GM12878 (cell line): ENCODE measurements at regions not wholly inside any gene's neighbourhood (a gene's known extent, or its start where the extent isn't known, plus 50 kb on each side); places are given as distances from the start of the nearest gene placed in this dataset.

Experiments
- ATF7 ChIP-seq: fragments of 450-650 bp; IDR thresholded peaks from 2 replicates; pipeline ENCODE4 v1.6.1; 2016; ENCODE audit warnings: low read depth, mild to moderate bottlenecking
- BHLHE40 ChIP-seq, 2 experiments: fragments of 450-650 bp in 1 of 2; IDR thresholded peaks; 2 replicates each; pipeline ENCODE4 v1.6.1; 2011 to 2017; ENCODE audit warnings: low read depth in 2 of 2, borderline replicate concordance in 1 of 2, improper control_type of control experiment in 1 of 2, low read length in 1 of 2, mild to moderate bottlenecking in 1 of 2
- CEBPB ChIP-seq, 2 experiments: fragments of 150-350 bp in 1 of 2; IDR thresholded peaks; 2 replicates each; pipeline ENCODE4 v1.6.1; 2012 to 2014; ENCODE audit warnings: low read depth in 2 of 2, low read length in 2 of 2, borderline replicate concordance in 1 of 2, inconsistent platforms in 1 of 2
- DPF2 ChIP-seq: fragments of 450-650 bp; IDR thresholded peaks from 2 replicates; pipeline ENCODE4 v1.6.1; 2017; ENCODE audit warnings: mild to moderate bottlenecking
- EZH2 ChIP-seq: IDR thresholded peaks from 2 replicates; pipeline ENCODE4 v1.6.1; 2012; ENCODE audit warnings: low read depth, mild to moderate bottlenecking, control low read depth, inconsistent platforms, low read length, borderline replicate concordance; ENCODE audit not compliant: control insufficient read depth
- IRF4 ChIP-seq: IDR thresholded peaks from 2 replicates; pipeline ENCODE4 v1.6.1; 2011; ENCODE audit warnings: low read depth, low read length
- JUND ChIP-seq: IDR thresholded peaks from 2 replicates; pipeline ENCODE4 v1.6.1; 2012; ENCODE audit warnings: low read depth, mild to moderate bottlenecking, low read length, improper control_type of control experiment, moderate library complexity
- KLF5 ChIP-seq: fragments of 450-650 bp; IDR thresholded peaks from 2 replicates; pipeline ENCODE4 v1.6.1; 2014; ENCODE audit warnings: mild to moderate bottlenecking; ENCODE audit not compliant: partially characterized antibody
- MXI1 ChIP-seq: fragments of 150-350 bp; IDR thresholded peaks from 2 replicates; pipeline ENCODE4 v1.6.1; 2011; ENCODE audit warnings: low read depth, mild to moderate bottlenecking, inconsistent platforms, low read length, improper control_type of control experiment
- NR2F1 ChIP-seq: fragments of 450-650 bp; conservative IDR thresholded peaks from 2 replicates; pipeline ENCODE4 v1.6.1; 2017; ENCODE audit warnings: mild to moderate bottlenecking
- NRF1 ChIP-seq: conservative IDR thresholded peaks from 2 replicates; pipeline ENCODE4 v1.6.1; 2011; ENCODE audit warnings: mild to moderate bottlenecking, low read depth, low read length, improper control_type of control experiment
- PML ChIP-seq: IDR thresholded peaks from 2 replicates; pipeline ENCODE4 v1.6.1; 2012; ENCODE audit warnings: low read length, inconsistent platforms
- SMARCA5 ChIP-seq: fragments of 450-650 bp; IDR thresholded peaks from 2 replicates; pipeline ENCODE4 v1.6.1; 2017; ENCODE audit warnings: mild to moderate bottlenecking
- TCF7 ChIP-seq: IDR thresholded peaks from 2 replicates; pipeline ENCODE4 v1.6.1; 2014; ENCODE audit warnings: antibody characterized with exemption, borderline replicate concordance
- ZSCAN29 ChIP-seq: fragments of 450-650 bp; IDR thresholded peaks from 2 replicates; pipeline ENCODE4 v1.6.1; 2017; ENCODE audit warnings: mild to moderate bottlenecking, moderate library complexity
- TF ChIP-seq, protein P1 (sequence below): fragments of 450-650 bp; IDR thresholded peaks from 2 replicates; pipeline ENCODE4 v1.6.1; 2017; ENCODE audit warnings: low read depth, mild to moderate bottlenecking, moderate library complexity
- TF ChIP-seq, protein P2 (sequence below): fragments of 450-650 bp; formaldehyde crosslinking; IDR thresholded peaks from 2 replicates; pipeline ENCODE4 v1.5.0; 2022; ENCODE audit warnings: mild to moderate bottlenecking, missing genetic modification characterization
- TF ChIP-seq, protein P3 (sequence below): fragments of 150-350 bp; IDR thresholded peaks from 2 replicates; pipeline ENCODE4 v1.6.1; 2016; ENCODE audit warnings: low read depth, low read length
- TF ChIP-seq, protein P4 (sequence below): IDR thresholded peaks from 2 replicates; pipeline ENCODE4 v1.6.1; 2012; ENCODE audit warnings: low read length, inconsistent platforms
- TF ChIP-seq, protein P5 (sequence below): fragments of 450-650 bp; IDR thresholded peaks from 2 replicates; pipeline ENCODE4 v1.6.1; 2017; ENCODE audit warnings: borderline replicate concordance

DNA sequence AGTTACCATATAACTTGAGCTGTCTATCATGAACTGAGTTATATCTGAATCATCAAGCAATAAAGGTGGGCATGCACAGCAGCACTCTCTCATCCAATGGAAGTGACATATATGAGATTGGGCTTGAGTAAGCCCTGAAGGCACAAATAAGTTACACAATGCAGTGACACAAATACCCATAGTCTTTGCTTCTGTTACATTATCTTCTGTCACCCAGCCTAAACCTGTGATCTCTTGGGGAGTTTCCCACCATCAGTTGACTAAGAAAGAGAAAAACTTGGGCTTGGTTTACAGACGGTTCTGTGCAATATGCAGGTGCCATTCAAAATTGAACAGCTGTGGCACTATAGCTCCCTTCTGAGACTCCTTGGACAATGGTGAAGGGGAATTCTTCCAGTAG is 138.8 kb upstream of the IL15 start (continued):
- TF ChIP-seq, protein P1, sequence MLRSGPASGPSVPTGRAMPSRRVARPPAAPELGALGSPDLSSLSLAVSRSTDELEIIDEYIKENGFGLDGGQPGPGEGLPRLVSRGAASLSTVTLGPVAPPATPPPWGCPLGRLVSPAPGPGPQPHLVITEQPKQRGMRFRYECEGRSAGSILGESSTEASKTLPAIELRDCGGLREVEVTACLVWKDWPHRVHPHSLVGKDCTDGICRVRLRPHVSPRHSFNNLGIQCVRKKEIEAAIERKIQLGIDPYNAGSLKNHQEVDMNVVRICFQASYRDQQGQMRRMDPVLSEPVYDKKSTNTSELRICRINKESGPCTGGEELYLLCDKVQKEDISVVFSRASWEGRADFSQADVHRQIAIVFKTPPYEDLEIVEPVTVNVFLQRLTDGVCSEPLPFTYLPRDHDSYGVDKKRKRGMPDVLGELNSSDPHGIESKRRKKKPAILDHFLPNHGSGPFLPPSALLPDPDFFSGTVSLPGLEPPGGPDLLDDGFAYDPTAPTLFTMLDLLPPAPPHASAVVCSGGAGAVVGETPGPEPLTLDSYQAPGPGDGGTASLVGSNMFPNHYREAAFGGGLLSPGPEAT, result no peak
- TF ChIP-seq SMARCA5 (no peak), EZH2 (no peak), NRF1 (no peak), NR2F1 (no peak), CEBPB (IDR thresholded peaks at IDR 0.05; ENCODE audit: borderline replicate concordance in 1 of 2, low read depth in 2 of 2, low read length in 2 of 2) (no peak), ZSCAN29 (no peak), JUND (no peak; the same call in 1 of the 2 replicates), KLF5 (no peak), DPF2 (0 out of 2 replicates have a peak, but pooled peaks have one; percentile 17), PML (no peak), IRF4 (peak; percentile 26; the same call in 1 of the 2 replicates), ATF7 (no peak), TCF7 (0 out of 2 replicates have a peak, but pooled peaks have one; percentile 15), BHLHE40 (IDR thresholded peaks at IDR 0.05; ENCODE audit: borderline replicate concordance in 1 of 2, low read depth in 2 of 2, low read length in 1 of 2) (peak in 1 of 2 experiments; percentile 29; a peak in 1 of 4 replicates), MXI1 (no peak)
- TF ChIP-seq, protein P2, sequence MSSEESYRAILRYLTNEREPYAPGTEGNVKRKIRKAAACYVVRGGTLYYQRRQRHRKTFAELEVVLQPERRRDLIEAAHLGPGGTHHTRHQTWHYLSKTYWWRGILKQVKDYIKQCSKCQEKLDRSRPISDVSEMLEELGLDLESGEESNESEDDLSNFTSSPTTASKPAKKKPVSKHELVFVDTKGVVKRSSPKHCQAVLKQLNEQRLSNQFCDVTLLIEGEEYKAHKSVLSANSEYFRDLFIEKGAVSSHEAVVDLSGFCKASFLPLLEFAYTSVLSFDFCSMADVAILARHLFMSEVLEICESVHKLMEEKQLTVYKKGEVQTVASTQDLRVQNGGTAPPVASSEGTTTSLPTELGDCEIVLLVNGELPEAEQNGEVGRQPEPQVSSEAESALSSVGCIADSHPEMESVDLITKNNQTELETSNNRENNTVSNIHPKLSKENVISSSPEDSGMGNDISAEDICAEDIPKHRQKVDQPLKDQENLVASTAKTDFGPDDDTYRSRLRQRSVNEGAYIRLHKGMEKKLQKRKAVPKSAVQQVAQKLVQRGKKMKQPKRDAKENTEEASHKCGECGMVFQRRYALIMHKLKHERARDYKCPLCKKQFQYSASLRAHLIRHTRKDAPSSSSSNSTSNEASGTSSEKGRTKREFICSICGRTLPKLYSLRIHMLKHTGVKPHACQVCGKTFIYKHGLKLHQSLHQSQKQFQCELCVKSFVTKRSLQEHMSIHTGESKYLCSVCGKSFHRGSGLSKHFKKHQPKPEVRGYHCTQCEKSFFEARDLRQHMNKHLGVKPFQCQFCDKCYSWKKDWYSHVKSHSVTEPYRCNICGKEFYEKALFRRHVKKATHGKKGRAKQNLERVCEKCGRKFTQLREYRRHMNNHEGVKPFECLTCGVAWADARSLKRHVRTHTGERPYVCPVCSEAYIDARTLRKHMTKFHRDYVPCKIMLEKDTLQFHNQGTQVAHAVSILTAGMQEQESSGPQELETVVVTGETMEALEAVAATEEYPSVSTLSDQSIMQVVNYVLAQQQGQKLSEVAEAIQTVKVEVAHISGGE (CRISPR knock-in tag), result no peak
- TF ChIP-seq, protein P3, sequence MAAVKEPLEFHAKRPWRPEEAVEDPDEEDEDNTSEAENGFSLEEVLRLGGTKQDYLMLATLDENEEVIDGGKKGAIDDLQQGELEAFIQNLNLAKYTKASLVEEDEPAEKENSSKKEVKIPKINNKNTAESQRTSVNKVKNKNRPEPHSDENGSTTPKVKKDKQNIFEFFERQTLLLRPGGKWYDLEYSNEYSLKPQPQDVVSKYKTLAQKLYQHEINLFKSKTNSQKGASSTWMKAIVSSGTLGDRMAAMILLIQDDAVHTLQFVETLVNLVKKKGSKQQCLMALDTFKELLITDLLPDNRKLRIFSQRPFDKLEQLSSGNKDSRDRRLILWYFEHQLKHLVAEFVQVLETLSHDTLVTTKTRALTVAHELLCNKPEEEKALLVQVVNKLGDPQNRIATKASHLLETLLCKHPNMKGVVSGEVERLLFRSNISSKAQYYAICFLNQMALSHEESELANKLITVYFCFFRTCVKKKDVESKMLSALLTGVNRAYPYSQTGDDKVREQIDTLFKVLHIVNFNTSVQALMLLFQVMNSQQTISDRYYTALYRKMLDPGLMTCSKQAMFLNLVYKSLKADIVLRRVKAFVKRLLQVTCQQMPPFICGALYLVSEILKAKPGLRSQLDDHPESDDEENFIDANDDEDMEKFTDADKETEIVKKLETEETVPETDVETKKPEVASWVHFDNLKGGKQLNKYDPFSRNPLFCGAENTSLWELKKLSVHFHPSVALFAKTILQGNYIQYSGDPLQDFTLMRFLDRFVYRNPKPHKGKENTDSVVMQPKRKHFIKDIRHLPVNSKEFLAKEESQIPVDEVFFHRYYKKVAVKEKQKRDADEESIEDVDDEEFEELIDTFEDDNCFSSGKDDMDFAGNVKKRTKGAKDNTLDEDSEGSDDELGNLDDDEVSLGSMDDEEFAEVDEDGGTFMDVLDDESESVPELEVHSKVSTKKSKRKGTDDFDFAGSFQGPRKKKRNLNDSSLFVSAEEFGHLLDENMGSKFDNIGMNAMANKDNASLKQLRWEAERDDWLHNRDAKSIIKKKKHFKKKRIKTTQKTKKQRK, result no peak
- TF ChIP-seq, protein P4, sequence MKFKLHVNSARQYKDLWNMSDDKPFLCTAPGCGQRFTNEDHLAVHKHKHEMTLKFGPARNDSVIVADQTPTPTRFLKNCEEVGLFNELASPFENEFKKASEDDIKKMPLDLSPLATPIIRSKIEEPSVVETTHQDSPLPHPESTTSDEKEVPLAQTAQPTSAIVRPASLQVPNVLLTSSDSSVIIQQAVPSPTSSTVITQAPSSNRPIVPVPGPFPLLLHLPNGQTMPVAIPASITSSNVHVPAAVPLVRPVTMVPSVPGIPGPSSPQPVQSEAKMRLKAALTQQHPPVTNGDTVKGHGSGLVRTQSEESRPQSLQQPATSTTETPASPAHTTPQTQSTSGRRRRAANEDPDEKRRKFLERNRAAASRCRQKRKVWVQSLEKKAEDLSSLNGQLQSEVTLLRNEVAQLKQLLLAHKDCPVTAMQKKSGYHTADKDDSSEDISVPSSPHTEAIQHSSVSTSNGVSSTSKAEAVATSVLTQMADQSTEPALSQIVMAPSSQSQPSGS, result peak; percentile 46; the same call in 1 of the 2 replicates
- TF ChIP-seq, protein P5, sequence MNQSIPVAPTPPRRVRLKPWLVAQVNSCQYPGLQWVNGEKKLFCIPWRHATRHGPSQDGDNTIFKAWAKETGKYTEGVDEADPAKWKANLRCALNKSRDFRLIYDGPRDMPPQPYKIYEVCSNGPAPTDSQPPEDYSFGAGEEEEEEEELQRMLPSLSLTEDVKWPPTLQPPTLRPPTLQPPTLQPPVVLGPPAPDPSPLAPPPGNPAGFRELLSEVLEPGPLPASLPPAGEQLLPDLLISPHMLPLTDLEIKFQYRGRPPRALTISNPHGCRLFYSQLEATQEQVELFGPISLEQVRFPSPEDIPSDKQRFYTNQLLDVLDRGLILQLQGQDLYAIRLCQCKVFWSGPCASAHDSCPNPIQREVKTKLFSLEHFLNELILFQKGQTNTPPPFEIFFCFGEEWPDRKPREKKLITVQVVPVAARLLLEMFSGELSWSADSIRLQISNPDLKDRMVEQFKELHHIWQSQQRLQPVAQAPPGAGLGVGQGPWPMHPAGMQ, result no peak
